GM18511 (cell line): ENCODE measurements at regions not wholly inside any gene's neighbourhood (a gene's known extent, or its start where the extent isn't known, plus 50 kb on each side); places are given as distances from the start of the nearest gene placed in this dataset.

Source experiments
- ATAC-seq: cut with Tn5 transposase; IDR thresholded peaks from one replicate; pipeline ENCODE4 v1.9.1; 2021; ENCODE audit warnings: mild to moderate bottlenecking, moderate library complexity; ENCODE audit not compliant: unreplicated experiment

GRCh38 chr9:13719981-13720676 is 440.6 kb upstream of the MPDZ start:
- ATAC-seq: no peak

- no peak for ATAC-seq
These were observed 440.0 kb upstream of the MPDZ start for GRCh38 chr9:13719446-13719845.

- no peak for ATAC-seq
These were observed 439.0 kb upstream of the MPDZ start for GRCh38 chr9:13718539-13718938.

- ATAC-seq: no peak
These were observed 438.6 kb upstream of the MPDZ start for GRCh38 chr9:13718086-13718485.

- no peak for ATAC-seq
These were observed 438.0 kb upstream of the MPDZ start for GRCh38 chr9:13717322-13718054.

- no peak for ATAC-seq
These were observed 437.3 kb upstream of the MPDZ start for GRCh38 chr9:13716601-13717321.

GRCh38 chr9:13716090-13716489 is 436.6 kb upstream of the MPDZ start:
- no peak for ATAC-seq

- no peak for ATAC-seq
These were observed 435.9 kb upstream of the MPDZ start for GRCh38 chr9:13715430-13715829.

GRCh38 chr9:13707612-13708576 is 428.4 kb upstream of the MPDZ start:
- ATAC-seq: no peak

GRCh38 chr9:13705918-13706317 is 426.4 kb upstream of the MPDZ start:
- ATAC-seq: no peak

- ATAC-seq: no peak
These were observed 425.9 kb upstream of the MPDZ start for GRCh38 chr9:13705373-13705772.

GRCh38 chr9:13690595-13690994 is 411.1 kb upstream of the MPDZ start:
- no peak for ATAC-seq

GRCh38 chr9:13689925-13690324 is 410.4 kb upstream of the MPDZ start:
- ATAC-seq: no peak

- ATAC-seq: no peak
These were observed 409.6 kb upstream of the MPDZ start for GRCh38 chr9:13688990-13689600.

GRCh38 chr9:13688223-13688989 is 408.9 kb upstream of the MPDZ start:
- no peak for ATAC-seq

- no peak for ATAC-seq
These were observed 405.2 kb upstream of the MPDZ start for GRCh38 chr9:13684656-13685055.

GRCh38 chr9:13677801-13678200 is 398.3 kb upstream of the MPDZ start:
- no peak for ATAC-seq

- no peak for ATAC-seq
These were observed 396.1 kb upstream of the MPDZ start for GRCh38 chr9:13675638-13676000.

- no peak for ATAC-seq
These were observed 395.6 kb upstream of the MPDZ start for GRCh38 chr9:13674926-13675637.
